Fibroblast of mammary gland (primary cell): ENCODE measurements at regions not wholly inside any gene's neighbourhood (a gene's known extent, or its start where the extent isn't known, plus 50 kb on each side); places are given as distances from the start of the nearest gene placed in this dataset.

Source experiments
- DNase-seq: peaks from one replicate; pipeline ENCODE4 v3.0.0-alpha.2; 2010; ENCODE audit warnings: low read depth
- H3K4me3 ChIP-seq: 2 replicates; pipeline ENCODE4 v1.5.1; 2011; ENCODE audit warnings: low read depth, mild to moderate bottlenecking, low read length, moderate library complexity; ENCODE audit not compliant: control insufficient read depth
- CTCF ChIP-seq: conservative IDR thresholded peaks from 2 replicates; pipeline ENCODE4 v1.5.1; 2011; ENCODE audit warnings: low read depth, low read length, inconsistent platforms; ENCODE audit not compliant: control insufficient read depth, insufficient read depth

DNA sequence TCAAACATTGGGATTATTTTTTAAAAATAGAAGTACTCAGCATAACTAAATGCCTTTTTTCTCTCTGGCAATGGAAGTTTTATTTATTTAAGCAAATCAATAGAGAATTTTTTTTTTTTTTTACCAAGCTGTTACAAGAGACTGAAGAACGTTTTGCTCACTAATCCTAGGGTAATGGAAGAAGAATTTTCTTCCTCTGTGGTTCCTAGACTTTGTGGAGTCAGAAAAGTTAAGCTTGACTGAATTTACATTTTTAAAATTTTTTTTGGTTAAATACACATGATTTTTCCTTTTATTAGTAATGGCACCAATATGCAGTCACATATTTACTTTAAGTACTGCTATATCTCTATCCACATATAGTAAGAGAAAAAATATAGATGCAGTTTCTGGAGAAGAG is 189.8 kb downstream of the PCSK1 start:
- DNase-seq: no peak
- TF ChIP-seq CTCF: no peak
- H3K4me3 ChIP-seq: no peak overlapping the region

- TF ChIP-seq CTCF: no peak
- no peak overlapping the region for H3K4me3 ChIP-seq
- no peak for DNase-seq
Observed at GRCh38 chr5:96242571-96242970, 190.5 kb downstream of the PCSK1 start.

GRCh38 chr5:96236831-96237230 is 196.2 kb downstream of the PCSK1 start:
- H3K4me3 ChIP-seq: no peak overlapping the region
- DNase-seq: no peak
- no peak for TF ChIP-seq CTCF

- no peak overlapping the region for H3K4me3 ChIP-seq
- TF ChIP-seq CTCF: no peak
- DNase-seq: no peak
Observed at GRCh38 chr5:96236051-96236450, 197.0 kb downstream of the PCSK1 start.

DNA sequence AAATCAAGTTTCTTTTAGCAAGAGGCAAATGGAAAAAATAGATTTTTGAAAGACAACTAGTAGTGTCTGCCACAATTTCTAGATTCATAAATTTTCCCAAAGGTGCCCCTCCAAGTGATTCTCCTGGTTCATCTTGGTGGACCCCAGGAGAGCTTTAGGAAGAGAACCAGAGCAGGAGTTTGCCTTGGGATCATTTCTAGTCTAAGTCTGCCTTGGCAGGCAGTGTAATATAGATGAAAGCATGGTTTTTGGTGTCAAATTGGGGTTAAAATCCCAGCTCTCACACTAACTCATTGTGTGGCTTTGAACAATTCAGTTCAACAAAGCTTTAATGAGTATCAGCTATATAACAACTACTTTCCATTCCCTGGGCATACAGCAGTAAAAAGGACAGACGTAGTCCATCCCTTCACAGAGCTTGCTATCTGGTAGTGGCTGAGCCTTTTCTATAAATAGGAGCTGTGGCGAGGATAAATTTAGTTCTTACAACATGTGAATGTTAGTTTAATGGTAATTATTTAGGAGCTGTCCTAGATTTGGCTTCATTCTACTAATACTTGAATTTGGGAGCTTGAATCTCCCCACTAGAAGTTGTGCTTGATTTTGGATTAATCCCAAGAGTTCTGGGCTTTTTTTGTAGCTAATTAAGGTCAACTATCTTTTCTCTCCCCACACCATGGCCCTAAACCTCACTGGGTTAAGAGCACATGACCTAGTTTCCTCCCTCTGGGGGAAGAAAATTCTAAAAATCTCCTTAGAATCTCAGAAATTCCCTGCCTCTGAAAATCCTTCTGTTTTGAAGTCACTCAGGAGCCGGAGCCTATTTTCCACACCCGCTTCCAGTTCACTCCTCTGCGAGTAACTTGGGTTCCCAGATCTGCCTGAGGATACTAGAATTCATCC is 197.8 kb downstream of the PCSK1 start:
- no peak for DNase-seq
- no peak overlapping the region for H3K4me3 ChIP-seq
- TF ChIP-seq CTCF: no peak

DNA sequence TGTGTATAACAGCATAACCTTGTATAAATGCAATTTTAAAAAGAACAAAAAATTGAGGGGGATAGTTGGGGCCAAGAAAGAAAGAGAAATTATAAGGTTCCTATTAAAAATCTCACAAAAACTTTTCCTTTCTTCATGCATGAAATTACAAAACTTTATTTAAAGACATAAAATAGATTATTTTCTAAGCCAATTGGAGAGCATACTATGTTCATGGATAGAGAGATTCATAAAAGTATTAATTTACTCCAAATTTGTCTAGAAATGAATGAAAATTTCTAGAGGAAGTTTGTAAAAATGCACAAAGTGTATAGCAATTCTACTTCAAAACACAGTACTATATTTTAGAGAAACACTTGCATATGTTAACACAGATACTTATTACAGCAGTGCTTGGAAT is 200.4 kb downstream of the PCSK1 start:
- TF ChIP-seq CTCF: no peak
- no peak overlapping the region for H3K4me3 ChIP-seq
- DNase-seq: no peak
